ENCODE measurements at regions not wholly inside any gene's neighbourhood (a gene's known extent, or its start where the extent isn't known, plus 50 kb on each side); places are given as distances from the start of the nearest gene placed in this dataset.

- H3K36me3 ChIP-seq (ENCODE audit: control insufficient read depth in 4 of 4, insufficient read depth in 3 of 4, low read depth in 1 of 4, low read length in 3 of 4), result no peaks in the 10 kb centered on the region
- H3K27ac ChIP-seq (ENCODE audit: low read depth in 1 of 2, low read length in 2 of 2), result no peak overlapping the region
- H3K4me1 ChIP-seq (ENCODE audit: control insufficient read depth in 4 of 4, insufficient read depth in 4 of 4, low read length in 3 of 4), result no peaks in the 10 kb centered on the region
- TF ChIP-seq ZBTB33 (IDR thresholded peaks at IDR 0.05) (no peak), CTCF (IDR thresholded peaks at IDR 0.05; ENCODE audit: low read depth, low read length, missing input control) (no peak), EGR1 (IDR thresholded peaks at IDR 0.05; ENCODE audit: low read depth in 2 of 2) (no peak), RAD21 (IDR thresholded peaks at IDR 0.05) (no peak), HNF4G (IDR thresholded peaks at IDR 0.05) (no peak), MAX (IDR thresholded peaks at IDR 0.05) (no peak), TAF1 (conservative IDR thresholded peaks at IDR 0.05) (no peak), FOXA1 (IDR thresholded peaks at IDR 0.05) (no peak), ATF3 (IDR thresholded peaks at IDR 0.05) (no peak), GABPA (IDR thresholded peaks at IDR 0.05 in 1 of 2, conservative IDR thresholded peaks at IDR 0.05 in 1 of 2) (no peak), YY1 (IDR thresholded peaks at IDR 0.05) (no peak), SP1 (IDR thresholded peaks at IDR 0.05) (no peak), JUND (IDR thresholded peaks at IDR 0.05) (no peak), HNF4A (conservative IDR thresholded peaks at IDR 0.05) (no peak), FOXA2 (IDR thresholded peaks at IDR 0.05) (no peak), NR2F2 (IDR thresholded peaks at IDR 0.05) (no peak)
- peaks cover 0 to 4% (median 0%) of the 10 kb centered on the region in 4 donors for H3K9me3 ChIP-seq (ENCODE audit: control insufficient read depth in 4 of 4, low read length in 3 of 4)
- H3K27me3 ChIP-seq (ENCODE audit: control insufficient read depth in 4 of 4, insufficient read depth in 4 of 4, low read length in 3 of 4), result no peaks in the 10 kb centered on the region
- 73% methylated on average over 13 of the region's 13 CpGs for WGBS
- DNase-seq (ENCODE audit: low spot score), result no peak
- H3K4me3 ChIP-seq (ENCODE audit: low read depth in 1 of 3, low read length in 3 of 3), result no peak overlapping the region
- no peak overlapping the region for H3K9ac ChIP-seq (ENCODE audit: low read depth in 1 of 2, low read length in 2 of 2)
These were observed 116.3 kb upstream of the SHH start for GRCh38 chr7:155928583-155928982.

GRCh38 chr7:155927905-155928304 is 115.6 kb upstream of the SHH start:
- no peak overlapping the region for H3K4me3 ChIP-seq (ENCODE audit: low read depth in 1 of 3, low read length in 3 of 3)
- H3K9me3 ChIP-seq (ENCODE audit: control insufficient read depth in 4 of 4, low read length in 3 of 4), result peaks cover 0 to 4% (median 0%) of the 10 kb centered on the region in 4 donors
- 95% methylated on average over 3 of the region's 3 CpGs for WGBS
- H3K4me1 ChIP-seq (ENCODE audit: control insufficient read depth in 4 of 4, insufficient read depth in 4 of 4, low read length in 3 of 4), result no peaks in the 10 kb centered on the region
- H3K27ac ChIP-seq (ENCODE audit: low read depth in 1 of 2, low read length in 2 of 2), result no peak overlapping the region
- no peaks in the 10 kb centered on the region for H3K27me3 ChIP-seq (ENCODE audit: control insufficient read depth in 4 of 4, insufficient read depth in 4 of 4, low read length in 3 of 4)
- no peak for DNase-seq (ENCODE audit: low spot score)
- H3K36me3 ChIP-seq (ENCODE audit: control insufficient read depth in 4 of 4, insufficient read depth in 3 of 4, low read depth in 1 of 4, low read length in 3 of 4), result no peaks in the 10 kb centered on the region
- no peak overlapping the region for H3K9ac ChIP-seq (ENCODE audit: low read depth in 1 of 2, low read length in 2 of 2)
- no peak for TF ChIP-seq CTCF (IDR thresholded peaks at IDR 0.05; ENCODE audit: low read depth, low read length, missing input control)
